Stimulated activated naive B cell treated with anti-CD40 and anti-IgM and Interleukin-4, amounts not matched to agents 10 μg/mL and 1 μg/mL and 100 μg/mL, for 72 hours (primary cell): ENCODE measurements at regions not wholly inside any gene's neighbourhood (a gene's known extent, or its start where the extent isn't known, plus 50 kb on each side); places are given as distances from the start of the nearest gene placed in this dataset.
"Not testable (repeated sequence)": the region's sequence is repeated elsewhere in the genome, so short reads cannot be mapped to it uniquely, and the experiment has no call there.

Experiments
- ATAC-seq, 2 donors: fragments of 150-1000 bp; cut with Tn5 transposase; replicated peaks; 2 replicates each; pipeline ENCODE4 v1.10.0; 2021; ENCODE audit warnings: moderate library complexity in 1 of 2
- DNase-seq: peaks from one replicate; pipeline ENCODE4 v3.0.0; 2021
- H3K27ac Mint-ChIP-seq: one replicate; pipeline ENCODE4 v1.8.0; 2022; ENCODE audit warnings: mild to moderate bottlenecking, mixed read lengths
- H3K27me3 Mint-ChIP-seq, 2 donors: one replicate each; pipeline ENCODE4 v1.8.0; 2022; ENCODE audit warnings: mixed read lengths in 2 of 2
- H3K36me3 Mint-ChIP-seq, 2 donors: one replicate each; pipeline ENCODE4 v1.8.0; 2022; ENCODE audit warnings: mixed read lengths in 2 of 2, mild to moderate bottlenecking in 1 of 2
- H3K4me1 Mint-ChIP-seq, 2 donors: one replicate each; pipeline ENCODE4 v1.8.0; 2022; ENCODE audit warnings: mixed read lengths in 2 of 2, mild to moderate bottlenecking in 1 of 2
- H3K4me3 Mint-ChIP-seq, 2 donors: one replicate each; pipeline ENCODE4 v1.8.0; 2022; ENCODE audit warnings: mild to moderate bottlenecking in 2 of 2, mixed read lengths in 2 of 2, moderate library complexity in 1 of 2
- H3K9me3 Mint-ChIP-seq, 2 donors: one replicate each; pipeline ENCODE4 v1.8.0; 2022; ENCODE audit warnings: mixed read lengths in 2 of 2, mild to moderate bottlenecking in 1 of 2

- Mint-ChIP-seq H3K27ac (no peak overlapping the region), H3K9me3 (no peaks in the 10 kb centered on the region), H3K4me3 (no peak overlapping the region), H3K36me3 (no peaks in the 10 kb centered on the region), H3K4me1 (no peaks in the 10 kb centered on the region), H3K27me3 (peaks cover 3 to 14% of the 10 kb centered on the region in 2 donors)
- DNase-seq (no peak), ATAC-seq (no peak)
These were observed 106.5 kb upstream of the ANK2 start for GRCh38 chr4:112942997-112943396.

DNA sequence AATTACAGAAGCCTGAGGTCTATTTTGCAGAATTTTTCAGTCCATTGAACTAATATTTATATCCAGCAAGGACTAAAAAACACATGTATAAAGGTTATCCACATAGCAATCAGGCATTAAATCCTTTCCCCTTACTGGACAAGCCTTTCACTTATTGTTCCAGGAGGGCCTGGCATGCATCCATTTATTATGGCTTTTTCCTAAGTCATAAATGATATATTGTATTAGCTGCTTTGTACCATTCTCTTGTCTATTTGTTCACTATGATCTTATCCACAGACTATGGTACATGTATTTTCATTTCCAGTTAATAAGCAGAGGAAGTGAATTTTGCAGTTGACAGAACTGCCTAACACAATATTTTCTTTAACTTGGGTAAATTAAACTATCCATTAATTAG lies 105.4 kb upstream of the ANK2 start:
- Mint-ChIP-seq H3K36me3 (no peaks in the 10 kb centered on the region), H3K9me3 (no peaks in the 10 kb centered on the region), H3K4me1 (no peaks in the 10 kb centered on the region), H3K27me3 (peaks cover 3 to 14% of the 10 kb centered on the region in 2 donors), H3K4me3 (no peak overlapping the region), H3K27ac (no peak overlapping the region)
- ATAC-seq = no peak
- no peak for DNase-seq

DNA sequence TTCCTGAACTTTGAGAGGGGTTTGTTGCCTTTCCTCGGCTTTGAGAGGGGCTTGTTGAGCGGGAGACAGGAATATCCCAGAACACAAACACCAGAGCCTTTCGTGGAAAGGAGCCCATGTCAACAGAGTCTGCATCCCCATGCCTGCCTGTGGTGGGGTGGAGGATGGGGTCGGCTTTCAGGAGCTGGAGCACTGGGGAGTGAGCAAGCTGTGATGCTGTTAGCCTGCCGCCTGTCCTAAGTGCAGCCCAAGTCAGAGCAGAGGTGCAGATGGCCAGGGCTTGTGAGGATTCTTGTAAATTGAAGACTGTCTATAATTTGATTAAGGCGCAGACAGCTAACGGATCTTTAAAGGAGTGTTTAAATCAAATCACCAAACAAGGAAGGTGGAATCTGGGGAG lies 103.3 kb upstream of the ANK2 start:
- H3K27me3 Mint-ChIP-seq = peaks cover 3 to 14% of the 10 kb centered on the region in 2 donors
- H3K27ac Mint-ChIP-seq = no peak overlapping the region
- no peak overlapping the region for H3K4me3 Mint-ChIP-seq
- no peaks in the 10 kb centered on the region for H3K9me3 Mint-ChIP-seq
- DNase-seq = no peak
- no peaks in the 10 kb centered on the region for H3K4me1 Mint-ChIP-seq
- no peak for ATAC-seq
- no peaks in the 10 kb centered on the region for H3K36me3 Mint-ChIP-seq

GRCh38 chr4:112947616-112948015 lies 101.8 kb upstream of the ANK2 start:
- H3K27ac Mint-ChIP-seq = no peak overlapping the region
- no peaks in the 10 kb centered on the region for H3K36me3 Mint-ChIP-seq
- no peaks in the 10 kb centered on the region for H3K9me3 Mint-ChIP-seq
- DNase-seq = no peak
- no peak overlapping the region for H3K4me3 Mint-ChIP-seq
- no peaks in the 10 kb centered on the region for H3K4me1 Mint-ChIP-seq
- no peak for ATAC-seq
- H3K27me3 Mint-ChIP-seq = peaks cover 3 to 14% of the 10 kb centered on the region in 2 donors

DNA sequence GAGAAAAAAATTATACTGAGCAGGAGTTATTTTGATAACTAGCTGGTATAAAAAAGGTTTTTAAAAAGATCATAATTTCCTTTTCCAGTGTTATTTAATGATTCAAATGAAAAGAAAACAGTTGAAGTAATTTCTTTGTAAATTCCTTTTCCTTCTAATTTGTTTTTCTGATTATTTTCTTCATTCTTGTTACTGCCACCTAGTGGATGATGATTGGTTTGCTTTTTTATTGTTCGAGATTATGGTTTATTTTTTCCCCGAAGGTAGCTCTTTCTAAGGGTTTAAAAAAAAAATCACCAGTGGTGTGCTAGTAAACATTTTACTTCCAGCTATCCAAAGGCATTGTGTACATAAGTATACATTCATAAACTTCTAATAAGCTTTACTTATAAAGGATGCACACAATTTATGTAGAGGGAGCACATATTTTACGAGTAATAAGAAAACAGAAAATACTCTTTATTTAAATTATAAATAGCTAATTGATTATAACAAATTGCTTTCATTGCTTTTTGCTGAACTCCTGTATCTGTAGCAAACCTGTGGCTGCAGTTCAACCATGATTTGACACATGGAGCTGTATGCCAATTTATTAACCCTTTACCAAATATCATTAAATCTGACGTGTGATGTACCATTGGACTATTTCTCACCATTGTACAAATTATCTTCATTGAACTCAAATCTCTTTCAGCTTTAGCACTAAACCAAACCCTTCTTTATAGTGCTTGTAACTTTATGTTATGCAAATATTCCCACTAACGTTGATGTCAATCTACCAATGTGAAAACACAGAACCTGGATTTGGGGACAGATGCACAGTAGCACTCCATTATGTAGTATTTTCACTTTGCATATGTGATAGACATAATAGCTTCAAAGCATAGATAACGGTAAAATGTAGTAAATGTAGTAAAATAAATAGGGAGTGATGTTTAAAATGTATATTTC lies 97.8 kb upstream of the ANK2 start:
- Mint-ChIP-seq H3K9me3 (no peaks in the 10 kb centered on the region), H3K4me3 (no peak overlapping the region)

DNA sequence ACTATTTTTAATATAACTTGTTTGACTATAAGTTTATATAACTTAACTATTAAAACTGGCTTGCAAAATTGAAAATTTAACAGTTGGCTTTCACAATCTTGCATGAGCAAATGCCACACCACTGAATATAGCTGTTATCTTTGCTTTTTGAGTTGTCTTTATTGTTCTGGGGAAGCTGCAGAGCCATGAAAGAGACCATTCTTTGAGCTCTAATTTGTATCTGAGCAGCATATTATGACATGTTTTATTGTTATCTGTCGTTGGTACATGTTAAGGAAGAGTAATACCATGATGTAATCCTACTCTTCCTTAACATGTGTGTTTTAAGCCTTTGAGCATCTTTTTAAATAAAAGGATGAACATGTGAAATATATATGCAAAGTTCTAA lies 97.1 kb upstream of the ANK2 start:
- ATAC-seq = no peak
- Mint-ChIP-seq H3K4me1 (no peaks in the 10 kb centered on the region), H3K27ac (no peak overlapping the region), H3K27me3 (peaks cover 0 to 6% of the 10 kb centered on the region in 2 donors), H3K4me3 (no peak overlapping the region), H3K9me3 (no peaks in the 10 kb centered on the region), H3K36me3 (no peaks in the 10 kb centered on the region)
- no peak for DNase-seq

More for the DNA sequence above, 97.8 kb upstream of the ANK2 start:
- Mint-ChIP-seq H3K27me3 (peaks cover 0 to 6% of the 10 kb centered on the region in 2 donors), H3K4me1 (no peaks in the 10 kb centered on the region), H3K27ac (no peak overlapping the region), H3K36me3 (no peaks in the 10 kb centered on the region)
- ATAC-seq = no peak
- DNase-seq = no peak

- H3K27me3 Mint-ChIP-seq = peaks cover 0 to 6% of the 10 kb centered on the region in 2 donors
- no peak for ATAC-seq
- no peak overlapping the region for H3K4me3 Mint-ChIP-seq
- H3K27ac Mint-ChIP-seq = no peak overlapping the region
- DNase-seq = no peak
- no peaks in the 10 kb centered on the region for H3K36me3 Mint-ChIP-seq
- H3K4me1 Mint-ChIP-seq = no peaks in the 10 kb centered on the region
- H3K9me3 Mint-ChIP-seq = no peaks in the 10 kb centered on the region
These were observed 96.2 kb upstream of the ANK2 start for GRCh38 chr4:112953262-112953661.

DNA sequence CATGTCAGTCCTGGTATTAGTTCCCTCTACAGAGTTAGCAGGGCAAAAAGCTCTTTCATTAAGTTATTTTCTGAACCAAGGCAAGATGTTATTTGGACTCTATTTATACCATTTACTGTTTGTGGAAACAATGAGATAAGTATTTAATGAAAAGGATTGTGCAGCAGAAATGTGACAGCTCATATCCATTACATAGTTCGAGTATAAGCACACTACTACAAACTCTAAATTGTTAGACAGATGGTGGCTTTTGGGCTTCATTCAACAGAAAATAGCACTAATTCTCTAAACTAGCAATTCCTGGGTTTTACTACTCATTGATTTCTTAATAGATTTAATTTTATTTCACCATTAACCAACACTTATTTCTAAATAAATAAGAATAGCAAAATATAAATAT lies 95.2 kb upstream of the ANK2 start:
- no peak overlapping the region for H3K27ac Mint-ChIP-seq
- no peaks in the 10 kb centered on the region for H3K9me3 Mint-ChIP-seq

DNA sequence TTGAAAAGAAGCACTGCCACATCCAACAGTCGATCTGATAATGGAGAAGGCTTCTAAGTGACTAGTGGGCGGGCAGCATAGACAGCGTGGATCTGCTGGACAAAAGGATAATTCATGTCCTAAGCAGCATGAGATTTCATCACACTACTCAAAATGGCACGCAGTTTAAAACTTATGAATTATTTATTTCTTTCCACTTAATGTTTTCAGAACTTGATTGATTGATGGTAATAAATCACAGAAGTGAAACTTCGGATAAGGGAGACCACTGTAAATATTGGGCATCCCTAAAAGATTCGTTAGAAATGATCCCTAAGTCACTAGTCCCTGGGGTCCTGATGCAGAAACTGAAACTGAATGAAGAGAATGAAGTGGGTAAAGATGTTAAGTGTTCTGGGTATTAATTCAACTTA lies 93.0 kb upstream of the ANK2 start:
- peaks cover 0 to 6% of the 10 kb centered on the region in 2 donors for H3K27me3 Mint-ChIP-seq
- H3K9me3 Mint-ChIP-seq = no peaks in the 10 kb centered on the region
- no peak overlapping the region for H3K27ac Mint-ChIP-seq
- ATAC-seq (no peak), DNase-seq (no peak)
- no peaks in the 10 kb centered on the region for H3K4me1 Mint-ChIP-seq
- H3K36me3 Mint-ChIP-seq = no peaks in the 10 kb centered on the region
- no peak overlapping the region for H3K4me3 Mint-ChIP-seq

More for the DNA sequence above, 95.2 kb upstream of the ANK2 start:
- H3K36me3 Mint-ChIP-seq = no peaks in the 10 kb centered on the region
- H3K4me1 Mint-ChIP-seq = no peaks in the 10 kb centered on the region
- no peak overlapping the region for H3K4me3 Mint-ChIP-seq
- no peak for DNase-seq
- H3K27me3 Mint-ChIP-seq = peaks cover 0 to 6% of the 10 kb centered on the region in 2 donors
- ATAC-seq = no peak

DNA sequence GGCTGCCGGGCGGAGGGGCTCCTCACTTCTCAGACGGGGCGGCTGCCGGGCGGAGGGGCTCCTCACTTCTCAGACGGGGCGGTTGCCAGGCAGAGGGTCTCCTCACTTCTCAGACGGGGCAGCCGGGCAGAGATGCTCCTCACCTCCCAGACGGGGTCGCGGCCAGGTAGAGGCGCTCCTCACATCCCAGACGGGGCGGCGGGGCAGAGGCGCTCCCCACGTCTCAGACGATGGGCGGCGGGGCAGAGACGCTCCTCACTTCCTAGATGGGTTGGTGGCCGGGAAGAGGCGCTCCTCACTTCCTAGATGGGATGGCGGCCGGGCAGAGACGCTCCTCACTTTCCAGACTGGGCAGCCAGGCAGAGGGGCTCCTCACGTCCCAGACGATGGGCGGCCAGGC lies 91.7 kb upstream of the ANK2 start:
- not testable (repeated sequence) for DNase-seq, ATAC-seq

GRCh38 chr4:112966701-112967488 lies 82.6 kb upstream of the ANK2 start:
- Mint-ChIP-seq H3K27ac (no peak overlapping the region), H3K9me3 (no peaks in the 10 kb centered on the region), H3K4me3 (no peak overlapping the region), H3K4me1 (no peaks in the 10 kb centered on the region), H3K36me3 (no peaks in the 10 kb centered on the region), H3K27me3 (peaks cover 0 to 5% of the 10 kb centered on the region in 2 donors)
- no peak for ATAC-seq
- DNase-seq = no peak

More for the DNA sequence above, 91.7 kb upstream of the ANK2 start:
- not testable (repeated sequence) for H3K36me3 Mint-ChIP-seq, H3K27me3 Mint-ChIP-seq, H3K9me3 Mint-ChIP-seq, H3K4me1 Mint-ChIP-seq, H3K4me3 Mint-ChIP-seq, H3K27ac Mint-ChIP-seq

DNA sequence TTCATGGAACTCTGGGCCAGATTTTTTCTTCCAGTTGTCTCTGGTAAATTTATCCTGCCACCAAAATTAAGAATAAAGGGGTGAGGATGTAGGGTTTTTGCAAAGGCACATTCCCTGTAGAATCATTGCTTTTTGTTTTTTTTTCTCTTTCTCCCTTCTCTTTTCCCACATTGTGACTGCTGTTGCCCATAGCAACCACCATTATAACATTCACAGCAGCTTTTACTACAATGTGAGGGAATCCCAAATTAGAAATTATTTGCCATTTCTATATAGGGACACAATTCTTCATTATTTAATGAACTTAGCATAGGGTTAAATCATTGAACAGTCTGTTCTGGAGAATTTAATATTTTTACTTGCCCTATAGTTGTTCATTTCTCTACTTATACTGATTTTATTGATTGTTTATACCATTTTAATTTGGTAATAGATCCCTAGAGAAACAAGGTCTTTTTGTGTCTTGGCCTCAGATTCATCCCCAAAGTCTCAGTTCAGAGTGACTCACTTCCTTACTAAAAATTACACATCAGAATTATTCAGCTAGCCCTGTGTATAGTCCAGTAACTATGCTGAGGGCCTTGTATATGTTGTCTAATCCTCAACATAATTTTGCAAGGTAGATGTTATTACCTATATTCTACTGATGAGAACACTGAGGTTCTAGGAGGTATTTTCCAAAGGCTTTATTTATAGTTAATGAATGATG lies 80.8 kb upstream of the ANK2 start:
- Mint-ChIP-seq H3K4me1 (no peaks in the 10 kb centered on the region), H3K9me3 (no peaks in the 10 kb centered on the region), H3K36me3 (no peaks in the 10 kb centered on the region), H3K27ac (no peak overlapping the region), H3K27me3 (peaks cover 0 to 5% of the 10 kb centered on the region in 2 donors), H3K4me3 (no peak overlapping the region)
- ATAC-seq (no peak), DNase-seq (no peak)

- Mint-ChIP-seq H3K9me3 (no peaks in the 10 kb centered on the region), H3K4me3 (no peak overlapping the region), H3K4me1 (no peaks in the 10 kb centered on the region), H3K27ac (no peak overlapping the region), H3K27me3 (peaks cover 0 to 5% of the 10 kb centered on the region in 2 donors), H3K36me3 (no peaks in the 10 kb centered on the region)
- ATAC-seq (no peak), DNase-seq (no peak)
These were observed 78.5 kb upstream of the ANK2 start for GRCh38 chr4:112970903-112971302.

DNA sequence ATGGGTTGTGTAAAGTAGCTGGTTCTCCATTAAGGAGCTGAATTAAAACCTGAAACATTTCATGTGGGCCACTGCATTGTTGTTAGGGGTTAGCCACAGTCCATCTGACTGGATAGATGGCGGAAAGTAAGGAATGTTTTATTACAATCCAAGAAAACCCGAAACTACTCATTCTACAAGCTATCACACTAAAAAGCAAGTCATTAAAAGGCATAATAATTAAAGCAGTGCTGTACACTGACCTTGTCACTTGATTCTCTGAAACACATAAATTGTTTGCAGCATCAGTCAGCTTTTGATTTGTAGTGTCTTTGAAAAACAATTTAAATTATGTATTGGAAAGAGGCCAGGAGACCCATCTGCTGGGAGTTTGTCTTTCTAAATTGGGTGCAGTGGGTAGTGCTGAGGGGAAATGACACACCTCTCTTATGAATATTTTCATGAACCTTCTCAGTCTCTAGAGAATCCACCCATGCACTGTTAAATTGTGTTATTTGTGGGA lies 75.7 kb upstream of the ANK2 start:
- Mint-ChIP-seq H3K9me3 (no peaks in the 10 kb centered on the region), H3K27ac (no peak overlapping the region), H3K4me1 (no peaks in the 10 kb centered on the region), H3K4me3 (no peak overlapping the region), H3K36me3 (no peaks in the 10 kb centered on the region), H3K27me3 (peaks cover 0 to 5% of the 10 kb centered on the region in 2 donors)
- ATAC-seq (no peak), DNase-seq (no peak)
